Hematopoietic multipotent progenitor cell treated with erythropoietin and hydrocortisone succinate and interleukin-3 and kit ligand, for 6 days (in vitro differentiated cells): ENCODE measurements at regions not wholly inside any gene's neighbourhood (a gene's known extent, or its start where the extent isn't known, plus 50 kb on each side); places are given as distances from the start of the nearest gene placed in this dataset.
"Not testable (repeated sequence)": the region's sequence is repeated elsewhere in the genome, so short reads cannot be mapped to it uniquely, and the experiment has no call there.

Experiments
- DNase-seq: peaks from one replicate; pipeline ENCODE4 v3.0.0-alpha.2; 2015

DNA sequence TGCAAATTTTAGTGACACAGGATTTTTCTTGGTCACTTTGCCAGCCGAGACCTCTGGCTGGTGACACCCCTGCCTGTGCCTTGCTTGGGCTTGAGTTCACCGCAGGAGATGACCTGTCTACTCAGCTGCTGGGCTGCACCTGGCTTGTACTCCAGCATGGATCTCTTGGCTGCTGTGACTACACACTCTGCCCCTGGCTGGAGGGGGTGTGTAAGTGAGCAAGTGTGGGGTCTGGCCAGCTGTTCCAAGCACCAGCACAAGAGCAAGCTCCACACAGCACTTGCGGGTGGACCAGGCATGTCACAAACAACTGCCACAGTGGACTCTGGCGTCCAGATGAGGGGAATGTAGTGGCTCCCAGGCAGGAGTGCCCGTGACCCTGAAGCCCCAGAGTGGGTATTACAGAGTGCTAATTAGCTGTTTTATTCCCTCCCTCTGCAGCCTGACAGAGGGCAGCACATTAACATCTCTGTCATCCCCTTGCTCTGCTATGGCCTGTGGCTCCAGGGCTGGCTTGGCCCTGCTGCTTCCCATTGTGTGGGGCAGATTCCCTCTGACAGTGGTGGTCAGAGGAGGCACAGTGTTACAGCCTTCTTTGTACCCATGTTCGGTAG lies 1387.2 kb downstream of the OLFM4 start:
- DNase-seq: no peak

DNA sequence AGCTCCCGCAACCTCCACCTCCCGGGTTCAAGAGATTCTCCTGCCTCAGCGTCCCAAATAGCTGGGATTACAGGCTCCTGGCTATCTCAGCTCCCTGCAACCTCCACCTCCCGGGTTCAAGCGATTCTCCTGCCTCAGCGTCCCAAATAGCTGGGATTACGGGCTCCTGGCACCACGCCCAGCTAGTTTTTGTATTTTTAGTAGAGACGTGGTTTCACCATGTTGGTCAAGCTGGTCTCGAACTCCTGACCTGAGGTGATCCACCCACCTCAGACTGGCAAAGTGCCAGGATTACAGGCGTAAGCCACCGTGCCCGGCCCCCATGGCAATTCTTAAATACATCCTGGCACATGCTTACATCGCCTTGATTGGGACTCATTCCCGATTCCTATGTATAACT lies 1394.3 kb downstream of the OLFM4 start:
- DNase-seq: not testable (repeated sequence)

DNA sequence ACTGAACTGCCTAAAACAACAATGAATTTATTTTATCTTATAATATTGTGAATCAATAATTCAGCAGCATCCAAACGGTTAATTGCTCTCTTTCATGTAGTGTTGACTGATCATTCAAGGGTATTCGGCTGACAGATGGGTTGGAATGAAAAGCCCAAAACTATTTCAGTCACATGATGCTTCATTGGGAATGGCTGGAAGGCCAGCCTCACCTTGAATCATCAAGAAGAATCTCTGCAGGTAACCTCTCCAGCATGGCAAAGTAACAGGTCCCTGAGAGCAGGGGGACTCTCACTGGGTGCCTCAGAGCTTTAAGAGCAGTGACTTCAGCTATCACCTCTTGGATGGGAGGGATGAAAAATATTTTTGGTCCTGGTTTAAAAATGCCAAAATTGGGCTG lies 1395.7 kb downstream of the OLFM4 start:
- DNase-seq: no peak

DNA sequence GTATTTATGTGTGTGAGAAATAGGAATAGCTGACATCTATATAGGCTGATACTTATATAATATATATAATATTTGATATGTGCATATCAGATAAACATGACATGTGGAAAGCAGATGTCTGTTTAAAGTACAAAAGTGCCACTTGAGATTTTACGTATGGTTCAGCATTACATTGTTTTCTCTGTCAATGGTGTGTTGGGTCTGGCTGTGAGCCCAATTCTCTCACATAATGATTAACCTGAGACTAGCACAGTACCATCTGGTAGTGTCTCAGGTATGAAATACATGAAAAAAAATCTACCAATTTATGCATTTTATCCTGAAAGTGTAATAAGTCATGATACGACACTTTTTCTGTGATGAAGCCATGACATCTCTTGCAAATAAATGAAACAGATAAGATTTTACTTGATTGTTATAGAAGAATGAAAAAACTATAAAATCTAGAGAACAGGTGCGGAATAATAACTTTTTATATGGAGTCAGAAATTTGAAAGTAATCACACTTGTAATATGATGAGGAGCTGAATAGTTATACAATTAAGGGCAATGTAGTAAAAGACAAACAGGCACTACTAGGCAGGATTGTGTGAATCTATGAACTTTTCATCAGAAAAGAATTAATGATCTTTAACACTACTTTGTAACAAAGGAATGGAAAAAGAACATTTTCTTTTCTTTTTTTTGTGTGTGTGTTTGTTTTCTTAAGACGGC lies 1405.0 kb downstream of the OLFM4 start:
- no peak for DNase-seq

DNA sequence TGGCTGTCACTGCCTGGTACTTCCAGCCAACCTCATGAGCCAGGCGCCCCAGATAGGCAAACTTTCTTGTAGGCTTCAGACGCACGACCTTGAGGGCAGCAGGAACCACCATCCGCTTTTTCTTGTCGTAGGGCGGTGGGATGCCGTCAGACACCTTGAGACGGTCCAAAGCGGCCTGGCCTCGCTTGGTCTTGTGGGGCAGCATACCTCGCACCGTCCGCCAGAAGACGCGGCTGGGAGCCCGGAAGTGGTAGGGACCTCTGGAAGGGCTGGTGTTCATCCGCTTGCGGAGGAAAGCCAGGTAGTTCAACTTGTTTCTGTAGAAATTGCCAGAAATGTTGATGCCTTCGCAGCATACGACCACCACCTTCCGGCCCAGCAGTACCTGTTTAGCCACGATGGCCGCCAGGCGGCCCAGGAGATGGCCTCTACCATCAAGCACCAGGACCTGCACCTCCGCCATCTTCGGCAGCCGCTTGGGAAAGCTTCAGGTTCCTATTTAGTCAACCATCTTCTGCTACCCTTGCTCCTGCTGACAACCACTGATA lies 1412.3 kb downstream of the OLFM4 start:
- not testable (repeated sequence) for DNase-seq

DNA sequence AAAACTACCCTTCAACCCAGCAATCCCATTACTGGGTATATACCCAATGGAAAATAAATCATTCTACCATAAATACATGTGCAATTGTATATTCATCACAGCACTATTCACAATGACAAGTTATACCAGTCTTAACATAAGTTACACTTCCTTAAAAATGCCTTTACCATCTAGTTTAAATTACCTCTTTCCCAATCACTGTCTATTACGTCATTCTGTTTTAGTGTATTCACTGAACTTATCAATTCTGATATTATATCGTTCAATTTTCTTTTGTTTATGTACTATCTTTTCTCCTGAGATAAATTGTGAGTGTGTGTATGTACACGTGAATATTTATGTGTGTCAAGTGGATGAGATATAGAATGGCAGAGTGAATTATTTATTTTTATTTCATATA lies 1416.8 kb downstream of the OLFM4 start:
- DNase-seq: no peak

DNA sequence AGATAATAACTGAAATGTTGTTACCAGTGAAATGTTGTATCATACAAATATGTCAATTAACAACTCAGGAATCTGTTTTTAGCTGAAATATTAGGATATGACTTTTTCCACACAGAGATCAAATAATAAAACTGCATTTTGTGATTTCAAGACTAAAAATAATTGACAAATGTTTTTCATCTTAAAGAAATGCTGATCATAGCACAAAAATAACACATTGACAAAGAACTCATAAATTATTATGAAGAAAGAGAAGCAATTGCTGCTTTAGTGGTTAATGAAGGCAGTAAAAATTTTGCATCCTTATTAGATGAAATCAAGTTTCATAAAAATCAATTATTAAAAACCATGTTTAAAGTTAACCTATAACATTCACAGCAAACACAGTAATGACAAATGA lies 1417.3 kb downstream of the OLFM4 start:
- no peak for DNase-seq

DNA sequence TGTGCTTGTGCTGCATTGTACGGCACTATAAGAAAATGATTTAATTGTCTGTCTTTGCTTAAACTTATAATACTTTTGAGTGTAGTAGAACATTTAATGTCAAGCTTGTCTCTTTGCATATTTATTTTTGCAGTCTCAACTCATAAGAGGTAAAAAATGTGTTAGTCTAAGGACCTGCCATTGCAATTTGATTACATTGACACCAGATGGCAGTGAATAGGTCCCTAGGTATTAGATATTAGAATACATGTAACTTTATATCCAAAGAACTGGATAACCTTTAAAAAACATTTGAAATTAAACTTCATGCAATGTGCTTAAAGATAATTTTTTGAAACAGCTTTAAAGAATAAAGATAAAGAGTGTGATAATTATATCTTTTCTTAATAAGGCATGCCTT lies 1421.3 kb downstream of the OLFM4 start:
- peak; percentile 2 for DNase-seq

DNA sequence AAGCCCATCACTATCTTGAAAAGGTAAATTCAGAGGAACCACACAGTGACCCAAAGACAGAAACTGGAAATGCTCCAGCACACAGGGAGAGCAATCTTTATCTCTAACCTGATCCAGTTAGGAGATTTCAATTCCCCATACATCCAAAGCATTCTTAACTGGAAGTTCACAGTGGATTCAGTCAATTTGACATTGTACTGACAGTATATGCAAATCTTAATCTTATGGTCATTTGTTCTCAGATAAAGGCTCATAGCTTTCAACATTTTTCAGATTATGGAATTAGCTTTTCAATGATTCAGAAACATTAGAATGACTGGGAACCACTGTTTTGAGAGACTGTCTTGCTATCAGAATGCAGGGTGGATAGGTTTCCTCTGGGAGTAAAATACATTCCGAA lies 1455.6 kb downstream of the OLFM4 start:
- no peak for DNase-seq

DNA sequence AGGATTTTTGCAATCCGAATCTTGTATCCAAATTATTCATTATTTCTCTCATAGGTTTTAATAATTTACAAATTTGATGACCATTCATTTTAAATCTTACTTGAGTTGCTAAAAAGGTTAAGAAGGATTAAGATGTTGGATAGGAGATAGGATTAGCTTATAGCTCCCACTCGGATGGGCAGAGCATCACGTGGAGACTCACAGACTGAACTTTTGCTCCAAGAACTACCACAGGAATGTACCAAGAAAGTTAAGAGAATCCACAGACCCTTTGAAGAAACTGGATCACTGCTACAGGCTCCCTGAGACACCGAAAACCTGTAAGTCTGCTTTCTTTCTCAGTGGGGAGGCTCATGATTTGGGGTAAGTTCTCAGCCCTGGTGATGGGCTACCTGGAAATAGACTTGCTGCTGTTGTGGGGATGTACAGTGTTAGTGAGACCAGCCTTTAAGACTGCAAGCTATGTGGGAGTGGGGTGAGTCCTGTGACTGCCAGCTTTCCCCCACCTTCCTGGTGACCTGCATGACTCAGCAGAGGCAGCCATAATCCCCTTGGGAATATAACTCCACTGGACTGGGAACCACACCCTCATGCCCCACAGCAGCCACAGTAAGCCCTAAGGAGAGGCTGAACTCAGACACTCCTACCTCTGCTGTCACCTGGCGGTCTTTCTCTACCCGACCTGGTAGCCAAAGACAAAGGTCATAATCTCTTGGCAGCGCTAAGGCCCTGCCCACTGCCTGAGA lies 1458.0 kb downstream of the OLFM4 start:
- no peak for DNase-seq

DNA sequence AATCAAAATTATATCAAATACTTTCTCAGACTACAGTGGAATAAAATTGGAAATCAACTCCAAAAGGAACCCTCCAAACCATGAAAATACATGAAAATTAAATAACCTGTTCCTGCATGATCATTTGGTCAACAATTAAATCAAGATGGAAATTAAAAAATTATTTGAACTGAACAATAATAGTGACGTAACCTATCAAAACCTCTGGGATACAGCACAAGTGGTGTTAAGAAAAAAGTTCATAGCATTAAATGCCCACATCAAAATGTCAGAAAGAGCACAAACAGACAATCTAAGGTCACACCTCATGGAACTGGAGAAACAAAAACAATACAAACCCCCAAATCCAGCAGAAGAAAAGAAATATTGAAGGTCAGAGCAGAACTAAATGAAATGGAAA lies 1460.7 kb downstream of the OLFM4 start:
- DNase-seq: no peak

DNA sequence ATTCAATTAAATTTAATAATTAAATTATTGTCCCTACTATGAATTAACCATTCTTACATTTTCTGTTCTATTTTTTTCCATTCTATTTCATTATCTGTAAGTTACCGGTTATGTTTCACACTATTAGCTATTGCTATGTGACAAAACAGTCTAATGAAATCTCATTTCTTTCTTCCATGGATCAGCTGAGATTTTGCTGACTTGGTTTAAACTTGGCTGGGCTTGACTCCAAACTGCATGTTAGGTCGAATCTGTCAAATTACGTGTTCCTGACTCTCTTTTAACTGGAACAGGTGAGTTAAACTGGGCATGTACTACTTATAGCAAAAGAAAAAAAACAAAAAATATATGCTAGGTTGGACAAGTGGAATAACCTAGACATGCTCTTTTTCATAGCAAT lies 1464.4 kb downstream of the OLFM4 start:
- DNase-seq: no peak

DNA sequence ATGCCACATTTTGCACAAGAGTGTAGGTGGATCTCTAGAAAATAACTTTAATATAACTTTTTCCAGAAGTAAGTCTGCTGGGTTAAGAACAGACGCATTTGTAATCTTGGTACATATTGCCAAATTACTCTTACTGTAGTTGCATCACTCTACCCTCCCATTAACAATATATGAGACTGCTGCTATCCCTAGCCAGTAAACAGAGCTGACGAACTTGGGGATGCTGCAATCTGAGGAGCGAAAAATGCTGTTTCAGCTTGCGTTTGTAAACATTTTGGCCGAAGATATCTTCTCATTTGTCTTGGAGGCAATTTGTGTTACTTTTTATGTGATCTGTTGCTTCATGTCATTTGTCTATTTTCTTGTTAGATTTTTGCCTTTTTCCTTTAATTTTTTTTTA lies 1482.8 kb downstream of the OLFM4 start:
- no peak for DNase-seq

DNA sequence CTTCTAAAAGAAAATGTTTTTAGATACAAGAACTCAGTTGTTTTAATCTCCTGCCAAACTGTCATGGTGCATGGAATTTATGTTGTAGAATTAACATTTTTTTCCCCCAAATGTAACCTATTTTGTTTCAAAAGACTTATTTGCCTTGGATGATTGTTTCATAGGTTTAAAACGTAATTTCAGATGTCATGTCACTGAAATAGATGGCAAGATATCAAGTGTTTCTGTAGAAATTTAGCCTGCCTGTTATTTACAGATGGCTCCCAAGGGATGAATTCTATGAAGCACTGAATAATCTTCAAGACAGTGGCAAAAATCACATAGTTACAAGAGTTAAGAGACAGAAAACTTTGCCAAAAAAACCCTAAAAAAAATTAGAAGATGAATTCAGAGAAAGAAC lies 1484.6 kb downstream of the OLFM4 start:
- DNase-seq: no peak

DNA sequence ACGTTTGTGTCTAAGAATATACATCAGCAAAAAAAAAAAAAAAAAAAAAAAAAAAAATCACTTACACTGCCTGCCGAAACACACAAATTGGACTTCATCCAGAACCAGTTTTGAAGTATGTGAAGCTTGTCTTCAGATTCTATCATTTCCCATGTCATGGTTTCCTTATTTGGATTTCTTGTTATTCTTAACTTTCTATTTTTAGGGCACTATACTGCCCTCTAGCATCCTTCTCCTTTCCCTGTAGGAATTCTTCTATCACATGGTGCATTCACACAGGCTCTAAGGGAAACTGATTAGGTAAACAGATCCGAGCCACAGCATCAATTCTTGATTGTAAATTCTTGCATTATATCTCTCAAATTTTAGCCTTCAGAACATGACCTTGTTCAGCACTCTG lies 1507.5 kb downstream of the OLFM4 start:
- no peak for DNase-seq

DNA sequence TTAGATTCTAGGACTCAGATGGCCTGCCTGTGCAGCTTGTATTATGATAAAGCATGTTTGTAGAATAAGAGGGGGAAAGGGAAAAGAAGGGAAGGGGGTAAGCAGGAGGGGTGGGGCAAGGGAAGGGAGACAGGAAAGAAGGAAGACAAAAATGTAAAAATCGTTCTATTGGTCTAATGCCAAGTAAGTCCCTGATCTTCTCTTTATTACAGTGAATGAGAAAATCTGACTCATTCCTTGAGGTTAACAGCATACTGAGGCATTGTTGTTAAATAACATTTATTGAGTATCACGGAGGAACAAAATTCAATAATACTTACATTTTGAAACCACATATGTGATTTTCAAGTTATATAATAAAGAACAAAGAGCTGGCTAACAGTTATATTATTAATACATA lies 1534.7 kb downstream of the OLFM4 start:
- DNase-seq: no peak

DNA sequence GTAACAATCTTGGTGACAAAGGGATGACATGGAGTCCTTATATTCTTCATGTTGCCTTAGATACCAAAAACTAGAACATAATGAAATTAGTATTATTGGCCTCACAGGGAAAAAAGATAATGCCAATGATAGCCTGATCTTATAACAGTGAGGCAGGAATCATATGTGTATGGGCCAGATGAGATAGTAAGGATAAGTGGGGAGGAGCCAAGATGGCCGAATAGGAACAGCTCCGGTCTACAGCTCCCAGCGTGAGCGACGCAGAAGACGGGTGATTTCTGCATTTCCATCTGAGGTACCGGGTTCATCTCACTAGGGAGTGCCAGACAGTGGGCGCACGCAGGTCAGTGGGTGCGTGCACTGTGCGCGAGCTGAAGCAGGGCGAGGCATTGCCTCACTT lies 1543.4 kb downstream of the OLFM4 start:
- DNase-seq: not testable (repeated sequence)

DNA sequence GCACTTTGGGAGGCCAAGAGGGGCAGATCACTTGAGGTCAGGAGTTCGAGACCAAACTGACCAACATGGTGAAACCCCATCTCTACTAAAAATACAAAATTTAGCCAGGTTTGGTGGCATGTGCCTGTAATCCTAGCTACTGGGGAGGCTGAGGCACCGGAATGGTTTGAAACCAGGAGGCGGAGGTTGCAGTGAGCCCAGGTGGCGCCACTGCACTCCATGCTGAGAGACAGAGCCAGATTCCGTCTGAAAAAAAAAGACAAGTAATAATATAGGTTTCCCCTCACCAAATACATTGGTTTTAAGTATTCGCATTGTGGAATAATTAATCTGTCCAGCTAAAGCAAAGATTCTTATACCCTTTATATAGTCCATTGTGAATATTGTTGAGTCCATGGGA lies 1544.6 kb downstream of the OLFM4 start:
- DNase-seq: no peak

DNA sequence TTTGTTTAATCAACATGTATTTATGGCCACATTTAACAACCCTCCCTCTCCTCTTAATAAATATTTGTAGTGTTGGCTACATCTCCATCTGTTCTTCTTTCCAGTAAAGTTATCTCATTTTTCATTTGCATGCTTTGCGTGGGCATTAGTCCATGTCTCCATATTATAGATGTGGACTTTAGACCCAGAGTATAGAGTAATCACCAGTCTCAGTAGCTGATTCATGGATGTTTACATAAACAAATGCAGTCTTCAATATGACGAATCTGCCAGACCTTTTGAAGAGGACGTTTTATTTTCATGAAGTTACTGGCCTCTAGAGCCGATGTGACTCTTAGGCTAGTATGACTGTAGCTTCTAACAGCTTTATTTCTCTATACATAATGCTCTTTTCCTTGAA lies 1546.2 kb downstream of the OLFM4 start:
- no peak for DNase-seq

DNA sequence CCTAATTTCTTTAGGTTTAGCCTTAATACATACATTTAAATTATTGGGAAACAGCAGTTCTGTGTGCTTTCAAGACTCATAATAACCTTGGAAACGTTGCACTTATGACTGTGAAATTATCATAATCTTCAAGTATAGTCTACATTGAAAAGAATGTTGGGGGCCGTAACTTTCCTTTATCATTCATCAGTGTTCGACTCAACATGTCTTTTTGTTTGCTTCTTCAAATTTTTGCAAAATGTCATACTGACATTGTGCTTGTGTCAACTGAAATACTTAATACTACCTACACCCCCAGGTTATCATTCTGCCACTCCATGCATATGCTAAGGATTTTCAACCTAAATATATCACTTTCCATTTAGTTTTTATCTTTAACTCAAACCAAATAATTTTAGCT lies 1562.9 kb downstream of the OLFM4 start:
- no peak for DNase-seq

DNA sequence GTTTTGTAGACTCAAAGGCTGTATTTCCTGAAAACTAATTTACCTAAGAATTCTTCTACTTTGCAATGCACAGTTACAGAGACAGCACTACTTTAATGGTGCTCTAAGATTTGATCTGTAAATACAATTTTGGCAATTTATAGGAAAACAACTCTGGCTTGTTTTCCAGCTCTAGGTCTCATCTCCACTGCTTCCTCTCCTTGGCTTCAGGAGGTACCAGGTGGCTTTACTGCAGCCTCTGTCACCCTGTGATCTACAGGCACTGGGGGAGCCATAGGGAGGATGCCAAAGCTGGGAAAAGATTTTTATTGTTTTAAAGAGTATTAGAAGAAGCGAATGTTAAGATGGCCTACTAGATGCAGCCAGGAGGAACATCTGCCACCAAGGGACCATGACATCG lies 1563.6 kb downstream of the OLFM4 start:
- DNase-seq: no peak

DNA sequence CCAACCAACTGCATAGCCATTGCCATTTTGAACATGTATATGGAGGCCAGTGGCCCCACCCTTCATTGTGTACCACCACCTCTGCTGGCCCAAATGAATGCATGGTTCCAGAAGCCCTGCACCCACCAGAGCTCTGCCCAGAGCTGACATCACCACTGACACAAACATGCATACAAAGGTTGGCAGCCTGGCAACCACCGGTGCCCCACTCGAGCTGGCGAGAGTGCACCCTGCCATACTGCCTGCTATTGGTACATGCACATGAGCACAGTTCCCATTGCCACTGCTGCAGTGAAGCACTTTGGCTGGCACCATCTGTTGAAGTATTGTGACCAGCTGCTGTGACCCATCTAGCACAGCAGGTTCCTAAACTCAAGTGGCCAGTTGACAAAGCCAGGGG lies 1564.9 kb downstream of the OLFM4 start:
- DNase-seq: no peak

DNA sequence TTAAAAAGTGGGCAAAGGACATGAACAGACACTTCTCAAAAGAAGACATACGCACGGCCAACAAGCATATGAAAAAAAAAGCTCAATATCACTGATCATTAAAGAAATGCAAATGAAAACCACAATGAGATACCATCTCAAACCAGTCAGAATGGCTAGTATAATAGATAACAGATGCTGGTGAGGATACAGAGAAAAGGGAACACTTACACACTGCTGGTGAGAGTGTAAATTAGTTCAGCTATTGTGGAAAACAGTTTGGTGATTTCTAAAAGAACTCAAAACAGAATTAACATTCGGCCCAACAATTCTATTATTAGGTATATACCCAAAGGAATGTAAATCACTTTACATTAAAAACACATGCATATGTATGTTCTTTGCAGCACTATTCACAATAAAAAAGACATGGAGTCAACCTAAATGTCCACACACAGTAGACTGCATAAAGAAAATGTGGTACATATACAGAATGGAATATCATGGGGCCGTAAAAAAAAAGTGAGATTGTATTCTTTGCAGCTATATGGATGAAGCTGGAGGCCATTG lies 1569.0 kb downstream of the OLFM4 start:
- DNase-seq: no peak

DNA sequence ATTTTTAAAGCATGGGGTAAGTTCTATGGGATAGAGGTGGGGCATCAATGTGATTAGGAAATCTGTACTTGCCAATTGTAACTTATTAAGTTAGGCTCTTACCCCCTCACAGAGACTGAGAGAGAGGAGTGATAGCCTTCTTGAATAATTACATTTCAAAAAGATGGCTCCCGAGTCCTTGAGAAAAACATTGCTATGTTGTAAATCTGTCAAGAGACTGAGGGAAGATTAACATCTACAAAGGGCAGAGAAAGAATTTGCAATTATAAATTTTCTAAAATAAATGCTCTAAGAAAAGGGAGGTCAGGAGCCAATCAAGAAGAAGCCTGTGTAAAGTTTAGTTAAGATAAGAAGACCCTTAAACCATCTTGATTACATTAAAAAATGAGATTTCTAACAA lies 1570.8 kb downstream of the OLFM4 start:
- no peak for DNase-seq
